Natural killer cell (primary cell): ENCODE measurements at regions not wholly inside any gene's neighbourhood (a gene's known extent, or its start where the extent isn't known, plus 50 kb on each side); places are given as distances from the start of the nearest gene placed in this dataset.

ENCODE experiments used
- ATAC-seq, 3 donors: fragments of 150-1000 bp in 2 of 3; fragments of 200-7000 bp in 1 of 3; cut with Tn5 transposase; 1 replicate in 1 of 3; 2 replicates in 2 of 3; pipeline ENCODE4 v1.10.0; 2021; ENCODE audit warnings: mild to moderate bottlenecking in 2 of 3, moderate library complexity in 2 of 3
- DNase-seq, 2 donors: peaks; one replicate each; pipeline versions ENCODE4 v3.0.0 to v3.0.0-alpha.2; 2013 to 2021; ENCODE audit warnings: mixed read lengths in 1 of 2
- H3K27ac ChIP-seq: one replicate; pipeline ENCODE4 v1.5.1; 2013; ENCODE audit warnings: mild to moderate bottlenecking, low read length
- H3K27me3 ChIP-seq: one replicate; pipeline ENCODE4 v1.6.1; 2013; ENCODE audit warnings: low read length; ENCODE audit not compliant: control insufficient read depth, insufficient read depth
- H3K36me3 ChIP-seq: one replicate; pipeline ENCODE4 v1.6.1; 2013; ENCODE audit warnings: low read length; ENCODE audit not compliant: control insufficient read depth, insufficient read depth
- H3K4me1 ChIP-seq: one replicate; pipeline ENCODE4 v1.6.1; 2013; ENCODE audit warnings: low read length; ENCODE audit not compliant: control insufficient read depth, insufficient read depth
- H3K4me3 ChIP-seq: one replicate; pipeline ENCODE4 v1.5.1; 2013; ENCODE audit warnings: low read length
- H3K9me3 ChIP-seq: one replicate; pipeline ENCODE4 v1.6.1; 2013; ENCODE audit warnings: low read length; ENCODE audit not compliant: control insufficient read depth, insufficient read depth
- H3K27ac Mint-ChIP-seq, 2 donors: one replicate each; pipeline ENCODE4 v1.8.0; 2022; ENCODE audit warnings: mild to moderate bottlenecking in 2 of 2, mixed read lengths in 2 of 2, moderate library complexity in 1 of 2
- H3K27me3 Mint-ChIP-seq, 2 donors: one replicate each; pipeline ENCODE4 v1.8.0; 2022; ENCODE audit warnings: low read depth in 2 of 2, mixed read lengths in 2 of 2
- H3K36me3 Mint-ChIP-seq: one replicate; pipeline ENCODE4 v1.8.0; 2022; ENCODE audit warnings: mixed read lengths
- H3K4me1 Mint-ChIP-seq, 2 donors: one replicate each; pipeline ENCODE4 v1.8.0; 2022; ENCODE audit warnings: mixed read lengths in 2 of 2
- H3K4me3 Mint-ChIP-seq: one replicate; pipeline ENCODE4 v1.8.0; 2022; ENCODE audit warnings: mild to moderate bottlenecking, moderate library complexity, mixed read lengths
- H3K9me3 Mint-ChIP-seq, 2 donors: one replicate each; pipeline ENCODE4 v1.8.0; 2022; ENCODE audit warnings: mixed read lengths in 2 of 2
- WGBS: methylation state at CpG from one replicate; pipeline ENCODE4 v1.1.7; 2013; ENCODE audit warnings: missing lambda C conversion rate; ENCODE audit not compliant: insufficient coverage; 5-methylcytosine and 5-hydroxymethylcytosine counted together
- intact Hi-C: fragments of 100-400 bp; cut with micrococcal nuclease; formaldehyde crosslinking; loops from one replicate; pipeline ENCODE4 v1.14.2; 2022
- TF ChIP-seq, protein P1 (sequence below): fragments of 200-600 bp; IDR thresholded peaks from one replicate; pipeline ENCODE4 v1.8.0; 2022; ENCODE audit warnings: antibody characterized with exemption

- H3K4me1 ChIP-seq, result peaks cover 25% of the 10 kb centered on the region
- no peaks in the 10 kb centered on the region for H3K36me3 ChIP-seq
- WGBS, result 91% methylated on average over 7 of the region's 8 CpGs
- no peak overlapping the region for H3K4me3 ChIP-seq
- H3K27ac Mint-ChIP-seq, result peak overlapping the region; percentile 87 to 99
- DNase-seq (no peak), ATAC-seq (peak in 1 of 3 donors; percentile 7)
- H3K27ac ChIP-seq, result peak overlapping the region; percentile 63
- no peaks in the 10 kb centered on the region for H3K36me3 Mint-ChIP-seq
- H3K9me3 Mint-ChIP-seq, result no peaks in the 10 kb centered on the region
- intact Hi-C loops, result no loop called here
- H3K9me3 ChIP-seq, result no peaks in the 10 kb centered on the region
- no peaks in the 10 kb centered on the region for H3K27me3 Mint-ChIP-seq
- peak overlapping the region; percentile 72 for H3K4me3 Mint-ChIP-seq
- TF ChIP-seq, protein P1, sequence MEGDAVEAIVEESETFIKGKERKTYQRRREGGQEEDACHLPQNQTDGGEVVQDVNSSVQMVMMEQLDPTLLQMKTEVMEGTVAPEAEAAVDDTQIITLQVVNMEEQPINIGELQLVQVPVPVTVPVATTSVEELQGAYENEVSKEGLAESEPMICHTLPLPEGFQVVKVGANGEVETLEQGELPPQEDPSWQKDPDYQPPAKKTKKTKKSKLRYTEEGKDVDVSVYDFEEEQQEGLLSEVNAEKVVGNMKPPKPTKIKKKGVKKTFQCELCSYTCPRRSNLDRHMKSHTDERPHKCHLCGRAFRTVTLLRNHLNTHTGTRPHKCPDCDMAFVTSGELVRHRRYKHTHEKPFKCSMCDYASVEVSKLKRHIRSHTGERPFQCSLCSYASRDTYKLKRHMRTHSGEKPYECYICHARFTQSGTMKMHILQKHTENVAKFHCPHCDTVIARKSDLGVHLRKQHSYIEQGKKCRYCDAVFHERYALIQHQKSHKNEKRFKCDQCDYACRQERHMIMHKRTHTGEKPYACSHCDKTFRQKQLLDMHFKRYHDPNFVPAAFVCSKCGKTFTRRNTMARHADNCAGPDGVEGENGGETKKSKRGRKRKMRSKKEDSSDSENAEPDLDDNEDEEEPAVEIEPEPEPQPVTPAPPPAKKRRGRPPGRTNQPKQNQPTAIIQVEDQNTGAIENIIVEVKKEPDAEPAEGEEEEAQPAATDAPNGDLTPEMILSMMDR, result no peak
- no peaks in the 10 kb centered on the region for H3K27me3 ChIP-seq
- peaks cover 51 to 55% of the 10 kb centered on the region in 2 donors for H3K4me1 Mint-ChIP-seq
These were observed 50.1 kb upstream of the TNFAIP3 start for GRCh38 chr6:137816688-137817618.
